ENCODE measurements at regions not wholly inside any gene's neighbourhood (a gene's known extent, or its start where the extent isn't known, plus 50 kb on each side); places are given as distances from the start of the nearest gene placed in this dataset.
A peak's percentile ranks its signal among the peaks of the same experiment; 100 is the strongest.

GRCh38 chr3:34283751-34284150, 485.3 kb downstream of the PDCD6IP start (continued):
- TF ChIP-seq ZNF462 (CRISPR knock-in tag; IDR thresholded peaks at IDR 0.05) = no peak
- no peak for TF ChIP-seq ZNF331 (CRISPR knock-in tag; IDR thresholded peaks at IDR 0.05; ENCODE audit: low read depth)
- TF ChIP-seq ZNF114 (CRISPR knock-in tag; IDR thresholded peaks at IDR 0.05) = no peak

- Histone ChIP-seq H4K20me1 (replicated peaks; ENCODE audit: insufficient read depth) (no peaks in the 10 kb centered on the region), H3K4me1 (ENCODE audit: insufficient read depth) (no peaks in the 10 kb centered on the region), H3K79me2 (replicated peaks; ENCODE audit: insufficient read depth) (no peaks in the 10 kb centered on the region), H3K9me2 (ENCODE audit: insufficient read depth) (peaks cover 8% of the 10 kb centered on the region; the same call in 1 of the 2 replicates), H3K4me2 (no peak overlapping the region), H3K4me3 (no peak overlapping the region), H3K36me3 (ENCODE audit: insufficient read depth) (no peaks in the 10 kb centered on the region), H3K27me3 (ENCODE audit: insufficient read depth) (no peaks in the 10 kb centered on the region), H2AFZ (peak overlapping the region; percentile 40), H3F3A (replicated peaks; ENCODE audit: low read depth) (no peaks in the 10 kb centered on the region), H3K27ac (ENCODE audit: low read depth) (no peak overlapping the region)
- no peak for ATAC-seq
- H3K4me1 Mint-ChIP-seq = no peaks in the 10 kb centered on the region
- peaks cover 2% of the 10 kb centered on the region for H3K27me3 Mint-ChIP-seq (ENCODE audit: insufficient read depth, low read depth, poor library complexity)
- H3K36me3 Mint-ChIP-seq (ENCODE audit: low read depth) = no peaks in the 10 kb centered on the region
- no peak overlapping the region for H3K4me3 Mint-ChIP-seq
- H3K9me3 Mint-ChIP-seq = no peaks in the 10 kb centered on the region
- H3K27ac Mint-ChIP-seq = no peak overlapping the region
- DNase-seq (ENCODE audit: low spot score) = no peak
- TF ChIP-seq ZNF114 (CRISPR knock-in tag; IDR thresholded peaks at IDR 0.05) (no peak), NANOG (IDR thresholded peaks at IDR 0.05; ENCODE audit: borderline replicate concordance) (no peak), CREB1 (CRISPR knock-in tag; IDR thresholded peaks at IDR 0.05; ENCODE audit: low read depth) (no peak), POLR2AphosphoS5 (IDR thresholded peaks at IDR 0.05; ENCODE audit: low read depth) (no peak), CTCF (conservative IDR thresholded peaks at IDR 0.05; ENCODE audit: low read depth in 2 of 2) (no peak)
Measured at GRCh38 chr3:34284959-34285826, 486.8 kb downstream of the PDCD6IP start.

All from GM23338 (cell line).